Right atrium auricular region (tissue), 2 donors: ENCODE measurements at regions not wholly inside any gene's neighbourhood (a gene's known extent, or its start where the extent isn't known, plus 50 kb on each side); places are given as distances from the start of the nearest gene placed in this dataset.

Experiments used
- DNase-seq: peaks from one replicate; pipeline ENCODE4 v3.0.0-alpha.2; 2019; ENCODE audit warnings: low spot score
- H3K27ac ChIP-seq, 2 donors: fragments of 200-600 bp; sonication (generic); 1 replicate in 1 of 2; 2 replicates in 1 of 2; pipeline ENCODE4 v1.5.1; 2016 to 2019
- H3K27me3 ChIP-seq, 2 donors: fragments of 200-600 bp; sonication (generic); one replicate each; pipeline versions ENCODE4 v1.5.1 to v1.6.0; 2017 to 2019
- H3K36me3 ChIP-seq: fragments of 200-600 bp; sonication (generic); one replicate; pipeline ENCODE4 v1.5.1; 2016
- H3K4me1 ChIP-seq, 2 donors: fragments of 200-600 bp; sonication (generic); one replicate each; pipeline versions ENCODE4 v1.5.1 to v1.6.0; 2017 to 2019
- H3K4me3 ChIP-seq, 2 donors: fragments of 200-600 bp; sonication (generic); 1 replicate in 1 of 2; 2 replicates in 1 of 2; pipeline ENCODE4 v1.5.1; 2017 to 2019; ENCODE audit warnings: mild to moderate bottlenecking in 1 of 2, moderate library complexity in 1 of 2
- H3K9me3 ChIP-seq, 2 donors: fragments of 200-600 bp; sonication (generic); one replicate each; pipeline ENCODE4 v1.5.1; 2019
- TF ChIP-seq, protein P1 (sequence below), 2 donors: fragments of 200-600 bp; sonication (generic); IDR thresholded peaks; one replicate each; pipeline ENCODE4 v1.5.1; 2019; ENCODE audit warnings: antibody characterized with exemption in 2 of 2

DNA sequence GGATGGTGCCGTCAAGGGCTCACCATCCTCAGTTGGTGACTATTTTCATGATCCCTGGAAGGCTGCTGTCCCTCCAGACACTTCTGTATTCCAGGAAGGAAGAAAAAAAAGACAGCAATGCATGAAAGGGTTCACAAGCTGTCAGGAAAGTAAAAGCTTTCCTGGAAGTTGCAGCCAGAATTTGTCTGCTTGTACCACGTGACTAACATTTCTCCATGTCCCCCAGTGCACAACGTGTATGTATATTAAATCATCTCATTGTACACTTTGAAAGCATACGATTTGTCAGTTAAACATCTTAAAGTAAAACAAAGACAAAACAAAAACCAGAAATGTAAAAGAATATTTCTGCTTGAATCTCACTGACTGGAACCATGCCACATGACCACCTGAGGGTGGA is 127.4 kb upstream of the CLNK start:
- no peaks in the 10 kb centered on the region for H3K36me3 ChIP-seq
- TF ChIP-seq, protein P1, sequence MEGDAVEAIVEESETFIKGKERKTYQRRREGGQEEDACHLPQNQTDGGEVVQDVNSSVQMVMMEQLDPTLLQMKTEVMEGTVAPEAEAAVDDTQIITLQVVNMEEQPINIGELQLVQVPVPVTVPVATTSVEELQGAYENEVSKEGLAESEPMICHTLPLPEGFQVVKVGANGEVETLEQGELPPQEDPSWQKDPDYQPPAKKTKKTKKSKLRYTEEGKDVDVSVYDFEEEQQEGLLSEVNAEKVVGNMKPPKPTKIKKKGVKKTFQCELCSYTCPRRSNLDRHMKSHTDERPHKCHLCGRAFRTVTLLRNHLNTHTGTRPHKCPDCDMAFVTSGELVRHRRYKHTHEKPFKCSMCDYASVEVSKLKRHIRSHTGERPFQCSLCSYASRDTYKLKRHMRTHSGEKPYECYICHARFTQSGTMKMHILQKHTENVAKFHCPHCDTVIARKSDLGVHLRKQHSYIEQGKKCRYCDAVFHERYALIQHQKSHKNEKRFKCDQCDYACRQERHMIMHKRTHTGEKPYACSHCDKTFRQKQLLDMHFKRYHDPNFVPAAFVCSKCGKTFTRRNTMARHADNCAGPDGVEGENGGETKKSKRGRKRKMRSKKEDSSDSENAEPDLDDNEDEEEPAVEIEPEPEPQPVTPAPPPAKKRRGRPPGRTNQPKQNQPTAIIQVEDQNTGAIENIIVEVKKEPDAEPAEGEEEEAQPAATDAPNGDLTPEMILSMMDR (IDR thresholded peaks at IDR 0.05), result no peak
- H3K9me3 ChIP-seq, result peaks cover 0 to 4% of the 10 kb centered on the region in 2 donors
- no peaks in the 10 kb centered on the region for H3K4me1 ChIP-seq
- DNase-seq, result no peak
- no peaks in the 10 kb centered on the region for H3K27me3 ChIP-seq
- H3K4me3 ChIP-seq, result no peak overlapping the region
- H3K27ac ChIP-seq, result no peak overlapping the region

DNA sequence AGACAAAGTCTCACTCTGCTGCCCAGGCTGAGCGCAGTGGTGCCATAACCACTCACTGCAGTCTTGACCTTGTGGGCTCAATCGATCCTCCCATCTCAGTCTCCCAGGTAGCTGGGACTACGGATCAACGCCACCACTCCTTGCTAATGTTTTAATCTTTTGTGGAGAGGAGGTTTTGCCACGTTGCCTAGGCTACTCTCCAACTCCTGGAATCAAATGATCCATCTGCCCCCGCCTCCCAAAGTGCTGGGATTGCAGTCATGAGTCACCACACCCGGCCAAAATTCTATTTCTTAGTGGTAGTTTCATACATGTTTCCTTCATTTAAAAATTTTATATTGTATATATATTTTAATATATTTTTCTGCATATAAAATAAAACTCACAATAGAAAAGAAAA is 125.8 kb upstream of the CLNK start:
- no peak for DNase-seq
- TF ChIP-seq, protein P1 (IDR thresholded peaks at IDR 0.05), result no peak
- no peaks in the 10 kb centered on the region for H3K36me3 ChIP-seq
- H3K27ac ChIP-seq, result no peak overlapping the region
- H3K4me1 ChIP-seq, result no peaks in the 10 kb centered on the region
- H3K9me3 ChIP-seq, result peaks cover 0 to 4% of the 10 kb centered on the region in 2 donors
- no peaks in the 10 kb centered on the region for H3K27me3 ChIP-seq
- H3K4me3 ChIP-seq, result no peak overlapping the region

DNA sequence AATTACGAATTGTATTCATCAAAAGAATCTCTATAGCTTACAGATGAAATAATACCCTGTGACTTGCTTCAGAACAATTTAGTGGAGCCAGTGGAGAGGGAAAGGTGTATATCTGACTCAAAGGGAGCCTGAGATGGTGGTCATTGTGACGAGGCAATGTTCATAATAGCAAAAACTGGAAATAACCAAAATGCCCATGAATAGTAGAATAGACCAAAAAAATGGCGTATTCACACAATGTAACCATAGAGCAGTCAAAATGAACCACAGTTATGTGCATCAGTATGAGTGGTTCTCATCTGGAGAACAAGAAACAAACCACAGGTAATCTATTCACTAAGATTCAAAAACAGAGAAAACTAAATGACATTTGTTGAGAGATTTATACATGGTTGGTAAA is 125.3 kb upstream of the CLNK start:
- no peak overlapping the region for H3K27ac ChIP-seq
- TF ChIP-seq, protein P1 (IDR thresholded peaks at IDR 0.05), result no peak

DNA sequence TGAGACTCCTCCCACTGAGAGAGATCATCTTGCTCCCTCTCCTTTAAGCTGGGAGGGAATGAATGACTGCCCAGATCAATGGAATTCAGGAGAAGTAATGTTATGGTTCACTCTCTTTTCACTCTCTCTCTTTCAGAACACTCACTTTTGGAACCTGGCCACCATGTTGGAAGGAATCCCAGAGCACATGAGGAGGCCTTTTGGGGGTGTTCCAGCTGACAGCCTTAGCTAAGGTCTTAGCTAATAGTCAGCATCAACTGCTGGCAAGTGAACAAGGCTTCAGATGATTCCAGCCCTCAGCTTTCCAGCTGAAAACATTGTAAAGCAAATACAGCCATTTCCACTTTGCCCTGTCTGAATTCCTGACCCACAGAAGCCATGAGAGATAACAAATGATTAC is 124.0 kb upstream of the CLNK start:
- H3K4me3 ChIP-seq, result no peak overlapping the region
- H3K27ac ChIP-seq, result no peak overlapping the region
- TF ChIP-seq, protein P1 (IDR thresholded peaks at IDR 0.05), result no peak
- no peaks in the 10 kb centered on the region for H3K4me1 ChIP-seq
- H3K36me3 ChIP-seq, result no peaks in the 10 kb centered on the region
- no peaks in the 10 kb centered on the region for H3K27me3 ChIP-seq
- no peak for DNase-seq
- H3K9me3 ChIP-seq, result peaks cover 0 to 4% of the 10 kb centered on the region in 2 donors

More for the DNA sequence above, 125.3 kb upstream of the CLNK start:
- Histone ChIP-seq H3K27me3 (no peaks in the 10 kb centered on the region), H3K4me3 (no peak overlapping the region), H3K9me3 (peaks cover 0 to 4% of the 10 kb centered on the region in 2 donors), H3K36me3 (no peaks in the 10 kb centered on the region), H3K4me1 (no peaks in the 10 kb centered on the region)
- no peak for DNase-seq

DNA sequence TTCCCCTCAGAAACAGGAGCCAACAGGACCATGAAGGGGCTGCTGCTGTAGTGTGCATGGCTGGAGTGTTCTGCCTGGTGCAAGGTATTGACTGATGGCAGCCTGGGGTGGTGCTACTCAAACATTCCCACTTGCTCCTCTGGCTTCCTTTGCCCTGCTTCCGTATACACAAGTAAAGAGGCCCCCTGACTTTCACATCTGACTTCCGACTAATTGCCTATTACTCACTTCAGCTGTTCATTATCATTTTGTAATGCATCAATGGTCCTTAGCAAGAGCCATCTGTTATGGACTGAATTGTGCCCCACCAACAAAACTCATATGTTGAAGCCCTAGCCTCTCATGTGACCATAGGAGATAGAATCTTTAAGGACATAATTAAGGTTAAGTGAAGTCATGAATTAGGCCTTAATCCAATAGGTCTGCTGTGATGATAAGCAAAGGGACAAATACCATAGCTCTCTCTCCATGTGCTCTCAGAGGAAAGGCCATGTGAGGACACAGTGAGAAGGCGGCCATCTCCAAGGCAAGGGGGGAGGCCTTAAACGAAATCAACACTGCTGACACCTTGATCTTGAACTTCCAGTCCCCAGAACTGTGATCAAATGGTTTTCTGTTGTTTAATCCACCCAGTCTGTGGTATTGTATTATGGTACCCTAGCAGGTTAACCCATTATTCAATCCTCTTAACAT is 122.5 kb upstream of the CLNK start:
- no peak for DNase-seq
- TF ChIP-seq, protein P1 (IDR thresholded peaks at IDR 0.05), result no peak
- peaks cover 0 to 4% of the 10 kb centered on the region in 2 donors for H3K9me3 ChIP-seq
- H3K4me3 ChIP-seq, result no peak overlapping the region
- no peaks in the 10 kb centered on the region for H3K27me3 ChIP-seq
- no peak overlapping the region for H3K27ac ChIP-seq
- H3K4me1 ChIP-seq, result no peaks in the 10 kb centered on the region
- H3K36me3 ChIP-seq, result no peaks in the 10 kb centered on the region
